H1 (cell line): ENCODE measurements at regions not wholly inside any gene's neighbourhood (a gene's known extent, or its start where the extent isn't known, plus 50 kb on each side); places are given as distances from the start of the nearest gene placed in this dataset.

Experiments
- TF ChIP-seq, protein P1 (sequence below): fragments of 300-600 bp; sonication (generic); IDR thresholded peaks from 2 replicates; pipeline ENCODE4 v1.7.1; 2012; ENCODE audit warnings: low read length, moderate library complexity, mild to moderate bottlenecking, inconsistent platforms; ENCODE audit not compliant: insufficient replicate concordance

DNA sequence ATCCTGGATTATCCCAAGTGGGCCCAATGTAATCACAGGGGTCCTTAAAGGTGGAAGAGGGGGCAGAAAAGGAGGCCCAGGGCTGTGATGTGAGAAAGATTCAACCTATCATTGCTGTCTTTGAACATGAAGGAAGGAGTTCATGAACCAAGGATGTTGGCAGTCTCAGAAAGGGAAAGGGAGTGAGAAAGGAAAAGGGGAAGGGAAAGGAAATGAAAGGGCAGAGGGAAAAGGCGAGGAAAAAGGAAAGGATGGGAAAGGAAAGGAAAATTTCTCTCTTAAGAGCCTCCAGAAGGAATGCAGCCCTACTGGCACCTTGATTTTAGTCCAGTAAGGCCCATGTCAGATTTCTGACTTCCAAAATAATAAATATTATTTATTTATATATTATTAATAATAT, 687.8 kb downstream of the COL12A1 start (continued):
- TF ChIP-seq, protein P1, sequence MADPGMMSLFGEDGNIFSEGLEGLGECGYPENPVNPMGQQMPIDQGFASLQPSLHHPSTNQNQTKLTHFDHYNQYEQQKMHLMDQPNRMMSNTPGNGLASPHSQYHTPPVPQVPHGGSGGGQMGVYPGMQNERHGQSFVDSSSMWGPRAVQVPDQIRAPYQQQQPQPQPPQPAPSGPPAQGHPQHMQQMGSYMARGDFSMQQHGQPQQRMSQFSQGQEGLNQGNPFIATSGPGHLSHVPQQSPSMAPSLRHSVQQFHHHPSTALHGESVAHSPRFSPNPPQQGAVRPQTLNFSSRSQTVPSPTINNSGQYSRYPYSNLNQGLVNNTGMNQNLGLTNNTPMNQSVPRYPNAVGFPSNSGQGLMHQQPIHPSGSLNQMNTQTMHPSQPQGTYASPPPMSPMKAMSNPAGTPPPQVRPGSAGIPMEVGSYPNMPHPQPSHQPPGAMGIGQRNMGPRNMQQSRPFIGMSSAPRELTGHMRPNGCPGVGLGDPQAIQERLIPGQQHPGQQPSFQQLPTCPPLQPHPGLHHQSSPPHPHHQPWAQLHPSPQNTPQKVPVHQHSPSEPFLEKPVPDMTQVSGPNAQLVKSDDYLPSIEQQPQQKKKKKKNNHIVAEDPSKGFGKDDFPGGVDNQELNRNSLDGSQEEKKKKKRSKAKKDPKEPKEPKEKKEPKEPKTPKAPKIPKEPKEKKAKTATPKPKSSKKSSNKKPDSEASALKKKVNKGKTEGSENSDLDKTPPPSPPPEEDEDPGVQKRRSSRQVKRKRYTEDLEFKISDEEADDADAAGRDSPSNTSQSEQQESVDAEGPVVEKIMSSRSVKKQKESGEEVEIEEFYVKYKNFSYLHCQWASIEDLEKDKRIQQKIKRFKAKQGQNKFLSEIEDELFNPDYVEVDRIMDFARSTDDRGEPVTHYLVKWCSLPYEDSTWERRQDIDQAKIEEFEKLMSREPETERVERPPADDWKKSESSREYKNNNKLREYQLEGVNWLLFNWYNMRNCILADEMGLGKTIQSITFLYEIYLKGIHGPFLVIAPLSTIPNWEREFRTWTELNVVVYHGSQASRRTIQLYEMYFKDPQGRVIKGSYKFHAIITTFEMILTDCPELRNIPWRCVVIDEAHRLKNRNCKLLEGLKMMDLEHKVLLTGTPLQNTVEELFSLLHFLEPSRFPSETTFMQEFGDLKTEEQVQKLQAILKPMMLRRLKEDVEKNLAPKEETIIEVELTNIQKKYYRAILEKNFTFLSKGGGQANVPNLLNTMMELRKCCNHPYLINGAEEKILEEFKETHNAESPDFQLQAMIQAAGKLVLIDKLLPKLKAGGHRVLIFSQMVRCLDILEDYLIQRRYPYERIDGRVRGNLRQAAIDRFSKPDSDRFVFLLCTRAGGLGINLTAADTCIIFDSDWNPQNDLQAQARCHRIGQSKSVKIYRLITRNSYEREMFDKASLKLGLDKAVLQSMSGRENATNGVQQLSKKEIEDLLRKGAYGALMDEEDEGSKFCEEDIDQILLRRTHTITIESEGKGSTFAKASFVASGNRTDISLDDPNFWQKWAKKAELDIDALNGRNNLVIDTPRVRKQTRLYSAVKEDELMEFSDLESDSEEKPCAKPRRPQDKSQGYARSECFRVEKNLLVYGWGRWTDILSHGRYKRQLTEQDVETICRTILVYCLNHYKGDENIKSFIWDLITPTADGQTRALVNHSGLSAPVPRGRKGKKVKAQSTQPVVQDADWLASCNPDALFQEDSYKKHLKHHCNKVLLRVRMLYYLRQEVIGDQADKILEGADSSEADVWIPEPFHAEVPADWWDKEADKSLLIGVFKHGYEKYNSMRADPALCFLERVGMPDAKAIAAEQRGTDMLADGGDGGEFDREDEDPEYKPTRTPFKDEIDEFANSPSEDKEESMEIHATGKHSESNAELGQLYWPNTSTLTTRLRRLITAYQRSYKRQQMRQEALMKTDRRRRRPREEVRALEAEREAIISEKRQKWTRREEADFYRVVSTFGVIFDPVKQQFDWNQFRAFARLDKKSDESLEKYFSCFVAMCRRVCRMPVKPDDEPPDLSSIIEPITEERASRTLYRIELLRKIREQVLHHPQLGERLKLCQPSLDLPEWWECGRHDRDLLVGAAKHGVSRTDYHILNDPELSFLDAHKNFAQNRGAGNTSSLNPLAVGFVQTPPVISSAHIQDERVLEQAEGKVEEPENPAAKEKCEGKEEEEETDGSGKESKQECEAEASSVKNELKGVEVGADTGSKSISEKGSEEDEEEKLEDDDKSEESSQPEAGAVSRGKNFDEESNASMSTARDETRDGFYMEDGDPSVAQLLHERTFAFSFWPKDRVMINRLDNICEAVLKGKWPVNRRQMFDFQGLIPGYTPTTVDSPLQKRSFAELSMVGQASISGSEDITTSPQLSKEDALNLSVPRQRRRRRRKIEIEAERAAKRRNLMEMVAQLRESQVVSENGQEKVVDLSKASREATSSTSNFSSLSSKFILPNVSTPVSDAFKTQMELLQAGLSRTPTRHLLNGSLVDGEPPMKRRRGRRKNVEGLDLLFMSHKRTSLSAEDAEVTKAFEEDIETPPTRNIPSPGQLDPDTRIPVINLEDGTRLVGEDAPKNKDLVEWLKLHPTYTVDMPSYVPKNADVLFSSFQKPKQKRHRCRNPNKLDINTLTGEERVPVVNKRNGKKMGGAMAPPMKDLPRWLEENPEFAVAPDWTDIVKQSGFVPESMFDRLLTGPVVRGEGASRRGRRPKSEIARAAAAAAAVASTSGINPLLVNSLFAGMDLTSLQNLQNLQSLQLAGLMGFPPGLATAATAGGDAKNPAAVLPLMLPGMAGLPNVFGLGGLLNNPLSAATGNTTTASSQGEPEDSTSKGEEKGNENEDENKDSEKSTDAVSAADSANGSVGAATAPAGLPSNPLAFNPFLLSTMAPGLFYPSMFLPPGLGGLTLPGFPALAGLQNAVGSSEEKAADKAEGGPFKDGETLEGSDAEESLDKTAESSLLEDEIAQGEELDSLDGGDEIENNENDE = no peak
